NT2/D1 (cell line): ENCODE measurements at regions not wholly inside any gene's neighbourhood (a gene's known extent, or its start where the extent isn't known, plus 50 kb on each side); places are given as distances from the start of the nearest gene placed in this dataset.

ENCODE experiments used
- SUZ12 ChIP-seq: IDR thresholded peaks from 2 replicates; pipeline ENCODE4 v1.6.1; 2011; ENCODE audit not compliant: insufficient read length, insufficient read depth; ENCODE audit errors: extremely low read depth
- ZNF274 ChIP-seq: IDR thresholded peaks from 2 replicates; pipeline ENCODE4 v1.6.1; 2011; ENCODE audit warnings: mild to moderate bottlenecking, low read depth, low read length

DNA sequence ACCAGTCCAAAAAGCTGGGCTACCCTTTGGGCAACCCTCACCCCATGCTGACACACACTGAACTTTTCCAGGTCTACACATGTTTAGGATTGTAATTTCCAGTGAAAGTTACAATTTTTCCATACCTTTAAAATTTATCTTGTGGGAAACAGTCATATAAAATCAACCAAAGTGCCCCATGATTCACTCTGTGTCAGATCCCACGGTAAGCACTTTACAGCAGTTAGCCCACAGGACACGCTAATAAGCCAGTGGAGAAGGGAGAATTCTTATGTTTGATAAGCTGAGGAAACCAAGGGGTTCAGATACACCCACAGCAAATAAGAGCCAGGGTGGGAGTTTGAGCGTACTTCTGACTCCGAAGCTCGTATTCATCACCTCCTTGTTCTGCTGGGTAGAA, 72.4 kb upstream of the TBL1X start:
- TF ChIP-seq SUZ12 (no peak), ZNF274 (no peak)
